ENCODE measurements at regions not wholly inside any gene's neighbourhood (a gene's known extent, or its start where the extent isn't known, plus 50 kb on each side); places are given as distances from the start of the nearest gene placed in this dataset.

- TF ChIP-seq CTCF (IDR thresholded peaks at IDR 0.05) (no peak), EP300 (IDR thresholded peaks at IDR 0.05) (no peak), POLR2A (IDR thresholded peaks at IDR 0.05; ENCODE audit: low read depth) (no peak), POLR2AphosphoS5 (IDR thresholded peaks at IDR 0.05) (no peak)
These were observed 965.6 kb upstream of the CHORDC1 start for GRCh38 chr11:91188484-91188883.
